DMS79 (cell line): ENCODE measurements at regions not wholly inside any gene's neighbourhood (a gene's known extent, or its start where the extent isn't known, plus 50 kb on each side); places are given as distances from the start of the nearest gene placed in this dataset.

Experiments
- DNase-seq: peaks from one replicate; lab custom pipeline; 2025; lab: John Stamatoyannopoulos, UW

DNA sequence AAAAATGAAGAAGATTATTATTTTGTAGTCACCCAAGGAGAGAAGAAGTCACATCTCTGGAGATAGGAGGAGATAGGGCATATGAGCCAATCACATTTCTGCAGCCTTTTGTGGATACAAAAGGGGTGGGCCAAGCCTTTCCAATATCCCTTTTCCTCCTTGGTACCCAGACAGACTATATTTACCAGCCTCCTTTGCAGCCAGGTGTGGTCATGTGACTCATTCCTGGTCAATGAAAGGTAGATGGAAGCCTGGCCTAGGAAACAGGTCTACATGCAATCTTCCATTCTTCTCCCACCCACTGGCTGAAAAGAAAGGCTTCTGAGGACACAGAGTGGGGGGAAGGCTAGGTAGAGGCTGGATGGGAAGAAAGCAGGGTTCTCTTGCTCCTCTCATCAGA lies 58.1 kb upstream of the ERG start:
- DNase-seq = no peak

DNA sequence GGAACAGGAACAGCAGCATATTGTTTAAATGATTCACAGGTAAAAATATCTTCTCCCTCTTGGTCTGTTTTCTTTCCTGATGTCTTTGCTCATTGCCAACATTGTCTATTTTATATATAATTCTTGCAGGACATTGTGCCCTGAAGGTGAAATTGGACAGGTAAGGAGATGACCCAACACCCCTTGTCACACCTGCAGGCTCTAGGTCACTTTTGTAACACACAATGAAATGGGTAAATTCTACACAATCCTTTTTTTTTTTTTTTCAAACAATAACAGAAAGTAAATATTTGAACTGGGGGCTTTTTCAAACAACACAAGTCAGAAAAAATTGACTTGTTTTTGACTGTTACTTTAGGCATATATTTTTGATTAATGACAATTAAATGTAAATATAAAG lies 62.9 kb upstream of the ERG start:
- DNase-seq = no peak

DNA sequence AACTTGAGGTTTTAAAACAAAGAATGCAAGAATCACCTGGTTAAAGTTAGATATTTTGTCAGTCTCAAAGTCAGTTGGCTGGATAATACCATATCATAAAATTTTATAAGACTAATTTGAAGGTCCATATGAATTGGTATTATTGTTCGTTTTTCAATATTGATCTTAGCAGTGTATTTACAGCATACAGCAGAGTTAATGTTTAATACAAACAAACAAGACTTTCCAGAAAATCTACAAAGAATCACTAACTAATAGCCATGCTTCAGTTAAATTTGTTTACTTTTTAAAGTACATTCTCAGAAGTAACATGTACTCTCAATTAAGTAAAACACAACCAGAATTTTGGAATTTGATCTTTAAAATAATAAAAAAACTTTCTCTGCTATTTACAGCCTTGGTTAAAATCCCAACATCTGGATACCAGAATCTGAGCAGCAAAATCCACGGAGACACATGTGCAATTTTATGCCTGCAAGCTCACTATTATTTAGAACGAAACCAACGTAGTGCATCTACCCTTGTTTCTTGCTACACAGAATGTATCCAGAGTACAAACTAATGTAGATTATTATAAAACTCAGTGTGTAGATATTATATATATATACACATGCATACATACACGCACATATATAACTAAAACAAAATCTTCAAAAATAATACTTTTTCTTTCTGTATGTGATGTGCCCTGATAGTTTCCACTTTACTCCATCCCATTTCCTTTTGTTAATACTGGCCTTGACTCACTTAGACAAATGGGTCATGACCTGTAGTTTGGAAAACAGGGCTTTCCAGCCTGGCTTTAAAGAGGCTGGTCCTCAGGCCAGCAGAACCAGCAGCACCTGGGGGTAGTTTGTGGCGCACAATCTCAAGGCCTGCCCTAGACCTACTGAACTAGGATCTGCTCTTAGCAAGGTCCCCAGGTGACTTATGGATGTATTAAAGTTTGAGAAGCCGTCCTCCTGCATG lies 63.6 kb upstream of the ERG start:
- DNase-seq = no peak

DNA sequence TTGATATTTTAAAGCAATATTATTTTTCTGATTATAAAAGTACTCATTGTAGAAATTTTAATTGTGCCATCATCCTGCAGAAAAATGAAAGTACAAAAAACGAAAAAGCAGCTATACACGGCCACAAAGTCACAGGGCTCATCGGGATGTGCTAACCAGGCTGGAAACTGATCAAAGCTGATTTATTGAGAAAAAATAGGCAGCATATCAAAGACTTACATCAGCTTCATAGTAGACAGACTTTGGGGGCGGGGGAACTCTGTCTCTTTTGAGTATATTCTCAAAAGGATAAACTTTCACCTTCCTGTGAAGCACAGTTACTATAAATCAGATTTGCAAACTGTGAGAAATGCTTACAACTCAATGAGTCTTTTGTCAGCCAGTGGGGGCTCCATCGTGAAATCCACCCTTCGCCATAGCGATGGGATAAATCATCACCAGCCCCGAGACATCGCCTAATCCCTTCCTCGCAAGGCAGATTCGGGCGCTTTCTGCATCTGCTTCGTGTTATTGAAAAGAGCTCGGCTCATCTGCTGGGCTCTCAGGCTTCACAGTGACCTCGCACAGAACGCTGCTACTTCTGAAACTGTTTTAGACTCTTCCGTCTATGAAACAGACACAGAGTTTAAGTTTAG lies 69.2 kb upstream of the ERG start:
- no peak for DNase-seq

DNA sequence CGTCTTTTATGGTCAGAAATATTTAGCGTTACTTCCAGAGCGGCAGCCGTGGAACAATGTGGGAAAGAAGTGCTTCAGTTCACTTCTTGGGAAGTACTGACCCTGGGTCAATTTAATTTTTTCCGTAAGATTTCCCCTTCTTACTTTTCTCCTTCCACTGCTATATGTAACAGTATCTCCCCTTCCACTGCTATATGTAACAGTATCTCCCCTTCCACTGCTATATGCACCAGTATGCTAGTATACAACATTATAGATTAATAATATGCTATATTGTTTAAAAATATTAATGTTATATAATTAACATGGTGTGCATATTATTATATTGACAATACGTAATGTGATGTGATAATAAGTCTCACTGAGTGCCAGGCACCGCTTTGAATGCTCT lies 69.7 kb upstream of the ERG start:
- no peak for DNase-seq

DNA sequence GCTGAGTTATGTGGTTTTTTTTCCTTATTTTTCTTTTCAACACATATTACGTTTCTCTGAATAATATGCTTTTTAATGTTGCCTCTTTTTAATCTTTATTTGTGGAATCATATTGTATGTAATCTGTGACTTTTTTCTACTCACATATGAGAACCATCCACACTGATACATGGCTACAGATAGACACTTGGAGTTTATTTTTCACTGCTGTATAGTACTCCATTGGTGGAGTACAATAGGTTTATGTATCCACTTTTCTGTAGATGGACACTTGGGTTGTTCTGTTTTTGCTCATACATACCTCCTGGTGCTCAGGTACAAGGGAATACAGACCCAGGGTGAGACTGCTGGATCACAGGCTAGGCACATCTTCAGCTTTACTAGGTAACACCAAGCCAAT lies 71.5 kb upstream of the ERG start:
- no peak for DNase-seq

DNA sequence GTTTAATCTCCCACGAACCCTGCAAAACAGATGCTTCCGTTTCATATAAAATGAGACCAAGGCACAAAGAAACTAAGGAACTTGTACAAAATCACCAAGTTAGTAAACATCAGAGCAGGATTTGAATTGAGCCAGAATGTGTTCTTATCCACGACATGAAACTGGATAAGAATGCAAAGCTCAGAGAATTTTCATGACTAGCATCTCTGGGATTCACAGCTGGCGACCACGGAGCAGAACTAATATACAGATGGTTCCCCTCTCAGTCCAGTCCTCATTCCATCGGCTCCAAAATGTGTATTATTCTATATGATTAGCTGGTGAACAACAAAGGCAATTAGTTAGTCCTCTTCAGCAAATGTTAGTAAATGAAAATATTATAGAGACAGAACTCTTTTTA lies 72.3 kb upstream of the ERG start:
- DNase-seq = no peak

DNA sequence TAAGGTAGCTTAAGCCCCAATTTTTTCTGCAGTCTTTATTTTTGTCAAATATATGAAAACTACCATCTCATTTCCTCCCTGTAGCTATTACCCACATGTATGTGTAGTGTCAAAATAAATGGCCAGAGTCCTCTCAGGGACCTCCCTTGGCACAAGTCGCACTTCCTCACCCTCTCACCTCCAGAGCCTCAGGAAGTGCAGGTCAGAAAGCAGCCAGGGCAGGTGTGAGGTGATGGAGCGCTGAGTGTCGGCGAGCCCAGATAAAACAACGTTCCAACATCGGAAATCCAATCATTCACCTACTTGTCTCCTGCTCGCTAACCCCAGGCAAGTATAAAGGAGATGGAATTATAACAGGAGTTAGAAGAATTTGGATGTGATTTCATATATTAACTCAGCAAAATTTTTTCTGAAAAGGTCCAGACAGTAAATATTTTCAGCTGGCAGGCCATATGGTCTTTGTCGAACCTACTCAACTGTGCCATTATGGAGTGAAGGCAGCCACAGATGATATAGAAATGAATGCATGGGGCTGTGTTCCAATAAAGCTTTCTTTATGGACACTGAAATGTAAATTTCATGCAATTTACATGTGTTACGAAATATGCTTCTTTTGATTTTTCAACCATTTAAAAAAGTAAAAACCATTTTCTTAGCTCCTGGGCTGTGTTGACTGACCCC lies 76.8 kb upstream of the ERG start:
- no peak for DNase-seq

DNA sequence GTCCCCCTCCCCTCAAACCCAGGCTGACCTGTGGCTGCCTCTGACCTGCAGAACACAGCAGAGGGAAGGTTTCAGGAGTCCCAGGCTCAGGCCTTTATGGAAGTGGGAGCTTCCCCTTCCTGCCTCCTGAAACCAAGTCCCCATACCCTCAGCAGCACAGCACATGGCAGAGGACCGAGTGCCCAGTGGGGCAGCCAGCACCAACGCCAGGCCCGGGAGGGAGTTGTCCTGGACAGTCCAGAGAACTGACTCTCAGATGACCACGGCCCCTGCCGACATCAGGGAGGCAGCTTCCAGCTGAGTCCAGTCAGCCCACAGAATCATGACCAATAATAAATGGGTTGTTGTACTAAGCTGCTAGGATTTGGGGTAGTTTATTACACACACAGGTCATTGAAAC lies 79.6 kb upstream of the ERG start:
- DNase-seq = no peak

DNA sequence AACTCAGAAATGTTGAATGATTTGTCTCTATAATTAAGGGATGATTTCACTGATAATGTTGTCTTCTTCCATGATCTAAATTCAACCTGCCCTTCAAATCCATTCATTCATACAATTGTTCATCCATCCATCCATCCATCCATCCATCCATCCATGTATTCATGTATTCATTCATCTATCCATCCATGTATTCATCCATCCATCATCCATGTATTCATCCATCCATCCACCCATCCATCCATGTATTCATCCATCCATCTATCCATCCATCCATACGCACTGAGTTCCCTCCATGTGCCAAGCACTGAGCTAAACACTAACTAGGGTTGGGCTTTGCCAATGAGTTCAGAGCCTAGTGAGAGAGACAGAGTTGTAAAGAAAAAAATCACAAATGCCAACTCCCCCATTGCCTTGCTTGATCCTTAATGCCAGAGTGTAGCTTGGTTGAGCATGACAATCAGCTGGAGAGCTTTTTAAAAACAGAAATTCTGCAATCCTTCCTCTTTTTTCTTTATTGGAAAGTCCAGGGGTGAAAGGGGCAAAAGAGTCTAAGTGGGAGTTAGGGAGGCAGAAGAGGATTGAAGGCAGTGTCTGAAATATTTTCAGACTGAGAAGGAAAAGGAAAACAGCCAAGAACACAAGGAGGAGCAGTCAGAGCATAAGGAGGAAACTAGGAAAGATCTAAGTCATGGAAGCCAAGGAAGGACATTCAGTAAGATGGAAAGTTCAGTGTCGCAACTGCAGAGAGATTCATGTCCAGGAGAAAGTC lies 92.4 kb upstream of the ERG start:
- no peak for DNase-seq

DNA sequence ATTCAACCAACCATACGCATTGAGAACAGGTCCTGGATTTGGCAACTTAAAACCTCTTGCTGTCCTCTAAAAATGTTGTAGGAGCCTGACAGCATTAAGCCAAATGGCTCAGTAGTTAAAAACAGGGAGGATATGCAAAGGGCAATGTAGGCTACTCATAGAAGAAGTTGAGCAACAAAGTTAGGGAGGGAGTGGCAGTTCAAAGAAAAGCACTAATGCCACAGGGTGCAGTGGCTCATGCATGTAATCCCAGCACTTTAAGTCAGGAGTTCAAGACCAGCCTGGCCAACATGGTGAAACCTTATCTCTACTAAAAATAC lies 92.9 kb upstream of the ERG start:
- DNase-seq = no peak

DNA sequence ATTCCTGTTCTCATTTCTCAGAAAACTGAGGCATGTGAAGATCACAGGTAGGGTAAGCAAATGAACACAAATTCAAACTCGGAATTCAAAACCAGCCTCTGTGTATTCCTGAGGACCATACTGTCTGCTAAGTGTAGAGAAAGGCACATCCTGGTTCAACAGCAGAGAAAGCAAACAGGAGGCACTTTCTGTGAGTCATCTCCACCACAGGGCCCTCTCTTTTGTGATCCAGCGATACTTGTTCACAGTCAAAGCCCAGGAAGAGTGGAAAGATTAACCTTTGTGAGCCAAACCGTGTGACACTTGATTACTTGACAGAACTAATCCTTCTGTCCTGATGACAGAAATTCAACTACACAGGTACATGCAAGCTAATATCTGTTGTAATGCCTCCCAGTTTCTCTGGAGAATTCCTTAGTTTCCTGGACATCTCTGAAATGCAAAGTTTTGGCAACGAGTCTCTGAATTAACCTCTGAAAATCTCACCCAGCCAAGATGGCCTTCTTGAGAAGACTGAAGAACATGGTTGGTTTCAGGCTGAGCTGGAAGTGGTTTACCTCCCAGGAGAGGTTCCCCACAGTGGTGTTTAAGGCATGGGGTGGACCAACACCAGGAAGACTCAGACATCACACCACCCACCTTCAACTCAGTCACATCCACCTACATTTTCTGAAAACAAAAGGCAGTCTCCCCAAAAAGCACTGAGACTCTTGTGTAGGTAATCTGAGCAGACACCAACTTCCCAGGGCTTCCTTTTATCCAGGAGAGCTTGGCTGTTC lies 98.2 kb upstream of the ERG start:
- no peak for DNase-seq

DNA sequence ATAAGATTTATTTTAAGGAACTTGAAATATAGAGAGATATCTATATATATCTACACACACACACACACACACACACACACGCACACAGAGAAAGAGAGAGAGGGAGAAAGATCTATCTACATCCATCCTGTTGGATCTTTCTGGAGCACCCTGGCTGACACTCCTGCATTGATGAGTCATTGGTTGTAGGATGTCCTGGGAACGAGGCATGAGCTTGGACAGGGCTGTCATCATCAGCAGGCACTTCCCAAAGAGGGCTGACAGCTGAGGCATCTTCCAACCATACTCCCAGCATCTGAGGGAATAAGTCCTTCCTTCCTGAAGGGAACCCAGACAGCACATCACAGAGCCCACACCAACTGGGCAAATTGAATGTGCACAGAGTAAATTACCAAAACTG lies 99.1 kb upstream of the ERG start:
- DNase-seq = no peak

DNA sequence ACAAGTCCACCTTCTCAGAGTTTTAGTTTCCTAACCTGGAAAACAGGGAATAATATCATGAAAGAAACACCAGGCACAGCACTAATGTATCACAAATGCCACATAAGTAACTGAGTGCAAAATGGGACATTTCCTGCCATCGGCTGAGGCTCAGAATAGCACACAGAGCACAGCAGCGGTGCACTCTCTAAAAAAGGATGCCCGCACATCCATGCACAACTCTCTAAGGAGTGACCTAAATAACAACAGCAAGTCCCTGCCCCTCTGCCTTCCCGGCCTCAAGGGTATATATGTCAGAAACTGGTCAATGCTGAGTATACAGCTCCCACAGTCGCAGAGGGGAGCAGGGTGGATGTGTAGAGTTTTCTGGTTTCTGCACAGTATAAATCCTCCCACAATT lies 100.1 kb upstream of the ERG start:
- no peak for DNase-seq

DNA sequence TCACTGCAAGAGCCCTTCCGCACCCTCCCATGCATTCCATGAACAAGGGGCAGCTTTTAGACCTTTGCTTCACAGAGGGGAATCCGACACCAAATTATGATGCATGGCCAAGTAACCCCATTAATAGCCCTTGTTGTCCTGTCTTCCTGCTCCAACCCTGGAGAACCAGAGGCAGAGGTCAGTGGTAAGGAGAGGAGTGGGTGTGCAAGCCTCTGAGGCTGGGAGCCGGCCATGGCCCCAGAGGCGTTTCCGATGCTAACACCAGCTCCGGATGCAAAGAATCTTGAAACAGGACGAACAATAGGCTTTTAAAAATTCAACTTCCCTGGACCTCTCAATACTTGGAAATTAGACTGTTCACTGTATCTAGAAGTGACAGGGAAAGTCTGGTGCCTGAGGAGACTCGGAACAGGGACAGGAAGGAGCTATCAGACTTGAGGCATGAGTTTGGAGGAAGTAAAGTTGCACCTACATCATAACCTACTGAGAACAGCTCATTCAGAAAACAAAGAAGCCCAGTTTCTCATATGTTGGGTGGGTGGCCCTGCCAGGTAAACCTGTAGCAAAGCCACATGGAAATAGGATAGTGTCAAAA lies 101.2 kb upstream of the ERG start:
- no peak for DNase-seq

DNA sequence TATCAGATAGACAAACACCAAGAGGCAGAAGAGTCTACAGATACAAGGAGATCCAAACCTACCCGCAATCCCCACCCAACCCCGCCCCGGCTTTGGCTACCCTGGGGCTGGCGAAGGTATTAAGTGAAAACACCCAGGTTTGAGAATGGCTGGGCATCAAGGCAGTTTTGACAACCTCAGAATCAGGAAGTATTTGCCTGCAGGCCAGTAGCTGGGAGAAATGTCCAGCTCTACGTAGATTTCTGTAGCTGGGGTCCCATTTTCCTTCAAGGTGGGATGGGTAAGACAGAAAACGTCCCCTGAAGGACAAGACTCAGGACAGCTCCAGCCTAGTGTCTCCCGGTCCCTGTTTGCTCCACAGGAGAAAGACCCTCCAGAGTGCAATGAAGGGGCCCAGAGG lies 101.8 kb upstream of the ERG start:
- no peak for DNase-seq

DNA sequence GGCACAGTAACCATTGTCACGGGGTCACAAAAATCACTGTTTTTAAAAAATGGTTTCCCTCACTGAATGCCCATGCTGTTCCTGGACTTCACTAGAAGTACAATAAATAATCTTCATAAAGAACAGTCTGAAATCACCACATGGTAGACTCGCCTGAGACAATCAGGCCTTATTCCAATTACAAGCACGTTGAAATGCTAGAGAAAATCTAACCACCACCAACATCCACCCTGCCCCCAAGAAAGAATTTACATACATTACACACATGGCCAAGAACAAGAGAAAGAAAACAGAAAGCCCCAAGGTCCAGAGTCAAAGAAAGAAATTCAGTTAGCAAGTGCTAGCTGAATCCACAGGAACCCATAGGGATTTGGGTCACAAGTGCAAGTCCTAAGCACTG lies 107.0 kb upstream of the ERG start:
- DNase-seq = no peak

DNA sequence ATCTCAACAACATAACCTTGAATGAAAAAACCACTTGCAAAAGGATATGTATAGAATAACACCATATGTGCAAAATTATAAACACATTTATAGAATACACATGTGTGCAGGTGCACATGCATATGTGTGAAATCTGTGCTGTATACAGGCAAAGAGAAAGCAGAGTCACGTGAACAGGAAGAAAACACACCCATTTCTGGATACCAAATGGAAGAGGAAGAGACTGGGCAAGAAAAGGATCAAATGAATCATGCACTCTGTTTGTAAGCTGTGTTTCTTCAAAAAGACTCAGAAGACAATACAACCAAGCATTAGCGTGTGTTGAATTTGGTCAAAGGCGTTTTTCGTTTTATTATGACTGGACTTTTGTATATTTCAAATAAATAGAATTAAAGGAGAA lies 111.3 kb upstream of the ERG start:
- no peak for DNase-seq

DNA sequence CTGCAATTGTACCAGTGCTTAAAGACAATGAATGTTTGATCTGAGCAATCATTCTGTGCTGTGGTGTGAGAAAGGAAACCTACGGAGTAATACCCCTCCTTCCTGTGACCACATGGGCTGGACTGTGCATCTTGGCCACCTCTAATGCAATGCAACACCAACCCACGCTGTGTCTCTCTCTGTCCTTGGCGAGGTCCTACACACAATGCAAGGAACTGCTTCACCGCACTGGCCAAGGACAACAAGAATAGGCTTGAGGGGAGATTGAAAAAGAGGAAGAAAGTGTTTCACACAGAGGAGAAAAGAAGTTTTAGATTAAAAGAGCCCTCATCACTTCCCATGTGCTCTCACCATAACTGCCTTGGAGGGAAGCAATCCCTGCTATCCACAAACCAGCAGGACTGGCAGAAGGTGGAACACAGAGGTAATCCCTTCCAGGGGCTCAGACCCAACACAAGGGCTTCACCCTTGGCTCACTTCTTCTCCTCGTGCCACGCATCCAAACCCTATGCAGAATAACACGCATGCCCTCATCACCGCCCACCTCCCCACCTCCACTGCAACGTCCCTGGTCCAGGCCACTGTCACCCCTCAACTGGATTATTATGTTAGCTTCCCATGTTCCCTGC lies 112.5 kb upstream of the ERG start:
- DNase-seq = no peak

DNA sequence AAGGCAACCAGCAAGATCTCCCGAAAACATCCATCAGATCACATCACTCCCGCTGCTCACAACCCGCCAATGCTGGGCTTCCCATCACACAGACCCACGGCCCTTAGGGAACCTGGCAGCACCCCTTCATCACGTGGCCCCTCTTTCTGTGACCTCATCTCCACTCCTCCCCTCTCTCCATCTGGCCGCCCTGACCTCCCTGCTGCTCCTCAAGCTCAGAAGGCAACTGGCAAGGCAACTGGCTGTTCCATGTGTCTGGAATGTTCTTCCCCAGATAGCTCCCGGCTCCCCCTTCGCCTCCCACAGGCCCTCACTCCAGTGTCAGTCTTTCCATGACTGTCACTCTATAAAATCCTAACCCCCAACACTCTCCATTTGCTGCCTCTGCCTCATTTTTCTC lies 113.0 kb upstream of the ERG start:
- DNase-seq = no peak

DNA sequence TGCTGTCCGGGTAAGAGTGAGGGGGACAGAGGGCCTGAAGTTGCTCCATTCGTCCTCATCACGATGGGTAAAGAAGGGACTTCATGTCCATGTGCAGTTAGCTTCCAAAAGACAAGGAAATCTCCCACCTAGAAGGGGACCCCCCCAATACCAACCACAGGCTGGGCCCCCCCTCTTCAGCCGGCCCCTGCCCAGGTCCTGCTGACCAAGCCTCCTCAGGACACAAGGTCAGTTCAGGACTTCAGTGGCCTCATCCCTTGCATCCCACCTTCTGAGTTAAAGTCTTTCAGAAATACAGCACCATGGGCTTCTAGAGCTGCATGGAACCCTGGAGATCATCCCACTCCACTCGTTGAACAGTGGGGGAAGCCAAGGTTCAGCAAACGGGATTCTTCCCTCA lies 115.4 kb upstream of the ERG start:
- no peak for DNase-seq
